NCI-H524 (cell line): ENCODE measurements at regions not wholly inside any gene's neighbourhood (a gene's known extent, or its start where the extent isn't known, plus 50 kb on each side); places are given as distances from the start of the nearest gene placed in this dataset.

Source experiments
- DNase-seq, 2 experiments: peaks; one replicate each; lab custom pipeline; 2025; lab: John Stamatoyannopoulos, UW

DNA sequence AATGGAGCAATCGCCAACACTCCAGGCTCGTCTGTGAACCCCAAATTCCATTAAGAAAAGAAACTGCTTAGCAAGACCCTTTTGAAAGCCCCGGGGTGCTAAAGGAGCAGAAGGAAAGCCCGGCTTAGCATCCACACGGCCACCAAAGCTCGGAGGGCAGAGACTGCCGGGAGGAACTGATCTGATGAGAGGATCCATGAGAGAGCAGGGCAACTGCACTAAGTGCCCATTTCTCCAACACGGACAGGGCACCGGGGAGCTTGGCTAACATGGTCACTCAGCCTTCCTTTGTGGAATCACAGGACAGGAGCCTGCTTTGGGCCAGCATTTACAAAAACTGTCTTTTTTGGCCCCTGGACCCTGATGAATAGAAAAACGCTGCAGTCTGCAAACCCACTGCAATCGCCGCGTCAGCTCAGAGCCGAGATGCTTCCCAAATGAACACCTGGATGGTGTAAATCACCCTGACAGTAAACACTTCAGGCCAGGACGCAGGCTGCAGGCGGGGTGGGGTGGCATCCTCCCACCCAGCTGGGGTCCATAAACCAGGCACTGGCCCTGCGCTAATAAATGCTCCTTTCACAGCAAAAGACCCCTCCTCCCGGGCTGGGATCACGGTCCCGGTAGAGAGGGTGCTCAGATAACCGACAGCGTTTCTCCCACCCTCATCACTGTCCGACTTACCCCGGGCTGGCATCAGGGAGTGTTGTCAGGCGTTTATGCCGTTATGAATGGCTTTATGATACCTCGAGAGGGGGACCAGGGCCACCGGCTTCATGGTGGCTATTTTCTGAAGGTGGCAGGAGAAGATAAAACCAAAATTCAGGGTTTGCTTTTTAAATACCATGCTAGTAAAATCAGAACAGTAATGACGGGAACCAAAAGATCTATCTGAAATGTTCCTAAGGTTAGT, 299.5 kb downstream of the IRF8 start:
- no peak for DNase-seq

DNA sequence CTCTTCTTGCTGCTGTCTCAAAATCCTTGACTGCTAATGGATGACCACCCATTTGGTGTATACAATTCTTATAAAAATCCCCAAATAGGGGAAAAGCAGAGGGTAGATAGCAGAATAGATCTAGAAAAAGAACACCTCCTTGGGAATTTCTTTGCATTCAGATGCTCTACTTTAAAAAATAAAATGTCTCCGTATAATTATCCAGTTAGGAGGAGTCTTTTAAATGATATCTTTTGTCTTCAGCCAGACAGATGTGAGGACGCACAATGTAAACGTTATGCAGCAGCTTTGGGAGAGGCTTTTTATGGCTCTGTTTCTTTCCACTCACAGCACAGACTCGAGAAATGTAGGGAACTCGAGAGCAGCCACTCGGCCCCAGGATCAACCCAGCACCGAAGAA, 300.2 kb downstream of the IRF8 start:
- DNase-seq, result no peak

DNA sequence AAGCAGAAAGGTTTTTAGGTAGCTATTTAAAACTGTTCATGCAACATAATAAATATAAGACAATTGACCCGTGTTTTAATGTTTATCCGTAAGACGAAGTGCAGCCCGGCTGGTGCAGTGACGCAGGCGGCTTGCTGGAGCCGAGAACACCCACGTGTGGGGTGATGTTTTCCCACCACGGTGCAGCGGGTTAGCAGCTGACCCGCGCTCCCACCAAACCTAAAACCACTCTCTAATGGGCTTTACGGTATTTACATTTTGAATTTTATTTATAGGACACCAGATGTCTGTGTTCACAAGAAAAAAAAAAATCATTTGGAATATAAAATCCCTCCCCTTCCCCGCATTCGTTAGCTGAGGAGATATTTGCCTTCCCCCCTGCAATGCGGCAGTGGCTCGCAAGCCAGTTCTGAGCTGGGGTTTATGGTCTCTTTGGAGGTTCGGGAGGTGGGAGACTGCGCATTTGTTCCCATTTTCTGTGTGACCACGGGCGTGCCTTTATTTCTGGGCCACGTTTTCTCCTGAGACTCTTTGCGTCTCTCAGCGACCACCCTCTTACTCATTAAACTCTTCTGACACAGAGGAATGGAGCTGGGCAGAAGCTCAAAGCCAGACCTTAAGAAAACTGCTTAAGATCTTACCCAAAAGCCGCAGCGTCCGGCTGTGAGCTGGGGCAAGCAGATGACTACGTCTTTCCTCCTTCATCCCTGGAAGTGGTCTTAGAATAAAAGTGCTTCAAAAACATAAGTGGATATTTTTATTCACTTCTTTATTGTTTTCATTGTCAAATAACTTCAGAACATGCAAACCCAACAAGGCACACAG, 301.1 kb downstream of the IRF8 start:
- no peak for DNase-seq

DNA sequence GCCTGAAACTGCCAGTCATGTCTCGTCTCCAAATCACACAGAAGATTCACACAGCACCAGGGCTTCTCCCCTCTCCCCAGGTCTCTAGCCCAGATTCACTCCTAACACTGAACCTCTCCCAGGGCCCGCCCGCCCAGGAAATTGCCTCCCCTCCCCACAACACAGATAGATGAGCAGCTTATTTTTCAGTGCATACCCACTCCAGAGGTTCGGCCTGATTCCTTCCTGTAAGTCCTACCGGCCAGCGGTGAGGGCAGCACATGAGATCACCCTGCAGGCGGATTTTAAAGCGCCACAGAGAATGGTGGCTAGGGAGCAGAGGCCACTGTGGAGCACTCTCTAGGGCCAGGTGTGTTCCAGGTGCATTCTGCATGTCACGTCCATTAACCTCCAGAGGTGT, 301.8 kb downstream of the IRF8 start:
- DNase-seq, result no peak

DNA sequence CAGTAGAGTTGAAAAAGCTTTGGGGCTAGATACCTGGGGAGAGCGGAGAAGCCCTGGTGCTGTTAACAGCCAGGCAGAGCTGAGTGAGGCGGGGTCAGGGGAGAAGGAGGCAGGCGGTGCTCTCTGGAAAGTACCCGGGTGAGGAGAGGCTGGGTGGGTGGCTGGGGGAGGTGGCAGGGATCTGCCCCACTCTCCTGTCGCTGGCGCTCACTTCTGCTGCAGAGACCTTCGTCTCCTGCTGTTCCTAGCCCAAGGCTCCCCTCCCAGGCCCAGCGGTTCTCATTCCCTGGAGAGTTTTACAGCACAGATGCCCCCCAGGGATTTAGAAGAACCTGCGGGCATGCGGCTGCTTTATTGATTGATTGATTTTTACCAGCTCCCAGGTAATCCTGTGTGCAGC, 302.8 kb downstream of the IRF8 start:
- no peak for DNase-seq

DNA sequence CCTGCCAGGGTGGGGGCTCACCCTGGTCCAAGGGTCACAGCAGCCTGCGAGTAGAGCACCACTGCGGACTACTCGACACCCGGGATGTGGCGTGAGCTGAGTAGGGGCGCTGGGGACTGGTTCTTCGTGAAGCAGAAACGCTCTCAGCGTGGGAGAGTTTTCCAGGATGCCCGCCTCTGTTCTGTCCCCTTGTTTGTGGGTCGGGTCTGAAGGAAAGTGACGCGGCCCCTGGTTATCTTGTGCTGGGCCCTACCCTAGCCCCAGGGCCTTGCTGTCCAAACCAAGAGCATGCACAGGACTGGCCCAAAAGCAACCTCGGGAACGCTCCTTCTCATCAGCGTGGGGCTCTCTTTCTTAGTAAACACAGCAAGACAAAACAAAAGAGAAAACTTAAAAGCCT, 303.3 kb downstream of the IRF8 start:
- no peak for DNase-seq

DNA sequence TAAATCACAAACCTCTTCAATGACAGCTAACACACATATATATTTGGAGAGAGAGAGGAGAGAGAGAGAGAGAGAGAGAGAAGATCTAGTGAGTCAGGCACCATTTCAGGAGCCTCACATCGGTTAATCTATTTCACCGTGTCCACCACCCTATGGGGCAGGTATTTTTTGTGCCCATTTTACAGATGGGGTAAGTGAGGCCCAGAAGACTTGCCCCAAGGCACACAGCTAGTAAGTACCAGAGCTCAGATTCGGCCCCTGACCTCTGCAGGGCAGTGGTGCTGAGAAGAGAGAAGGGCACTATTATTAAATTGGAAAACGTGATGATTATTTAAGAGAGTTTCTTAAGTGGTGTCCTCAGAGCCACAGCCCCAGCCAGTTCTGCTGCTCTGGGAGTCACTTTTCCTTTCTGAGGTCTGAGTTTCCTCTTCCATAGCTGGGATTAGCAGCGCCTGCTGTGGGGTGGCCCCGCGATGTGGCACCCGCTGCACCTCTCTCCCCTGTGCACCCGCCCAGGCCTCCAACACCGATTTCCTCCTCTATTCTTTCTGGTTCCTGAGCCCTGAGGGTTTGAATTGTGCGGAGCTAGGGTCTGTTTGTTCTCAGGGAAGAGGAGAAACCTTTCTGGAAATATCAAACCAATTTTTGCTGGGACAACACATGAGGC, 303.9 kb downstream of the IRF8 start:
- no peak for DNase-seq

DNA sequence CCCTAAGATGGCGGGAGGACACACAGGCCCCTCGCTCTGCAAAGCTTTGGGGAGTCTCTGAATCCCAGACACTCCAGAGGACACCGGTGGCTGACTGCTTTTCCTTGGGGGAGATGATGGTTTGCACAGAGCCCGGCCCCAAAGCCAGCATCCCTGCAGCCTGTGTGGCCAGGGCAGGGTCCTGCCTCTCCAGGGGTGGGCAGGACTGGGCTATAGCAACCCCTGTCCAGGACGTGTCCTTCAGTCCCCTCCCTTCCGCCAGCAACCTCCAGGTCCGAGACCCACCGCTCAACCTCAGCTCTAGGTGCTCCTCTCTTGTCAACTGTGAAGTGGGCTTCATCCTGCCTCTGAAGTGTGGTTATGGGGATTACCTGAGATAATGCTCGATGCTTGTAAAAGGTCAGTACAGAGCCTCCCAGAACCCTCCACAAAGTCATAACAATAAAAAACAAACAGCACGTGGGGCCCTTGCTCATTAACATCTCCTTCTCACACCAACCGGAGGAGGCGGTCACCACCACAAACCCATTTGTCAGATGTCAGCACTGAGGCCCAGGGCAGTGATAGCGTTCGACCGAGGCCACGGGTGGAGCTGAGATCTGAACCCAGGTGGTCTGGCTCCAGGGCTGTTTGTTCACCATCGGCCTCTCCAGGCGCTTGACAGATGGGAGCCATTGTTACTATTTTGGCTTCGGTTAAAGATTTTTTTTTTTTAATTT, 304.8 kb downstream of the IRF8 start:
- DNase-seq, result no peak

DNA sequence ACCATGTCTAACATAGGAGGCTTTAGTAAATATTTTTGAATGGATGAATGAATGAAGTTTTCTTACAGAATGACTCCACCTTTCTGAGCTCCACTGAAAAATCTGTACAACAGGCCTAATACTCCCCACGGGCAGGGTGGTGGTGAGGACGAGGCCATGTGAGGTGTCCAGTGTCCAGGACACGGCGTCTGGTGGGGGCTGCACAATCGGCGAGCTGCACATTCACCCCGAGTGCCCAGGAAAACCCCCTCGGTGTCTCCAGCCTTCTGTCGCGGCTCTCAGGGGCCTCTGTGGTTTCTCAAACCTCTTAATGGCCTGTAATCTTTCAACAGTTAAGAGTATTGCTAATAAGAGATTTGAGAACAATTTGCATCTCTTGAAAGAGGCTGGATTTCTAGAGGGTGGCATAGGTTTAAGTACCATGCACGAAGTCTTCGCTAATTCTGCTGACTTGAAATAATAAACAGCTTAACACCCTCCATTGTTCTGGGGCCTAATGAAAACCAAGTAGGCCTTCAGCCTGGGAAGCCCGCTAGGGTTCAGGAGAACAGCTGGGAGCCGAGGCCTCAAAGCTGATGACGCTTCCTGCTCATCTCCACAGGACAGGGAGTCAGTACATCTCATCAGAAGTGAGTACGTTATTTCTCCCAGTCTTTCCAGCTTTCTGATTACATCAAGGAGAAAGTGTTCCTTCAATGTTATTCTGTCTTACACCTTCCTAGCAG, 304.6 kb upstream of the FOXF1 start:
- no peak for DNase-seq

DNA sequence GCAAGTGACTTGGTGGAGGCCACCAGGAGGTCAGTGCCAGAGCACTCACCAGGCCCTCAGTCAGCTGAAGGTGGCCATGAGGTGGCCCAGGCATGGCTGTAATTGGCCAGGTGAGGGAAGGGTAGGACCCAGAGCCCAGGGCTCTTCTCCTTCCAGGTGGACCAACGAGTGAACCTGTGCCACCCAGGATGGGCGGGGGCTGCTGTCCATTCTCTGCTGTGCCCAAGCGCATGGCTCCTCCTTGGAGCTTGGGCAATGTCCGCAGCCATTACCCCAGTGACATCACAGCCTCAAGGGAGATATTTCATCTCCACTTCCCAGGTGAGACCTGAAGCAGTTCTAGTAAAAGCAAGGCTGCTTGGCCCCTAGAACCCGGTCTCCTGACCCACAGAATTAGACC, 303.0 kb upstream of the FOXF1 start:
- DNase-seq, result no peak

DNA sequence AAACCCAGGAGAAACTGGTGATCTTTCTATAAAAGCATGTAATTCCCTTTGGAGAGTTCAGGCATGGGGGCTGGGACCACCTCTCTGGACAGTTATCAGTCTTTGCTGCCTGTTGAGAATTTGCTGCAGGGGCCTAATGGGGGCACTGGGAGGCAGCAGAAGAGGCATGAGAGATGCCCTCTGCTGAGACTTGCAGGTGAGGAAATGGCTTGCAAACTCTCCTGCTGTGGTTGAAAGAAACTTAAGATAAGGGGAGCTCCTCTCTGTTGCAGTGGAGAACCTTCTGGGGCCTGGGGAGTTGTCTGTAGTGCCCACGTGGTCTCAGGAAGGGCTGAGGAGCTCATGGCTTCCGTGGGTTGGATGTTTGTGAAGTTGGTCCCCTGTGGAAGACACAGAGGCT, 301.1 kb upstream of the FOXF1 start:
- DNase-seq, result no peak

DNA sequence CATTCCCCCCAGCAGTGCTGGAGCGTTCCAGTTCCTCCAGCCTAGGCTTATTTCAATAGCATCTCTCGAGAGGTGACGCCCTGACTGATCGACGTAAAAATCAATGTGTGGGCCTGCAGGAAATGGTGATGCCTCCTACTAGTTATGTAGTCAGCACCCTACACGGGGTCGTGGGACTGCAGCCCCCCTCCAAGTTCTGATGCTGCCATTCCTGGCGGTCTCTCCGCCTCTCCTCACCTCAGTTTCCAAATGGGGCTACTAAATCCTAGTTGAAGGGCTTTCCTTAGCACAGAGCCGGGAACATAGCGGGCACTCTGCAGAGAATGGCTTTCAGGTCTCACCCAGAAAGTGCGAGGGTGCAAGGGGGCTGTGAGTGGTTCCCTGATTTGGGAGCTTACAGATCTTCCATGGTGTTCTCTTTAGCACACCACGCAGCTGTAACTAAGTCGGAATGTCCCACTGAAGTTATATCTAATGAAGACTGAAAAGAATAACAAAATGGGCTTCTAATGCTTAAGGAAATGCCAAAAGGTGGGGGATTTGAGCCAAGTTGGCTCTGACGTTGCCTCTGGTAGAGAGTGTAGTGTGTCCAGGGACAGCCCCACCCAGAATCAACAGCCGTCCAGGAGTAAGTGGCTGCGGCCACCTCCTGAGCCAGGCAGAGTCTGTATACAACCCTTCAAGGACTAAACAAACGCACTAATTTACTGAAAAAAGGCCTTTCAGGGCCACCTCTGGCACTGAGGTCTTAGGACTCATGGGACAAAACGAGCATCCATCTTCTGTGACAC, 299.7 kb upstream of the FOXF1 start:
- DNase-seq, result no peak

DNA sequence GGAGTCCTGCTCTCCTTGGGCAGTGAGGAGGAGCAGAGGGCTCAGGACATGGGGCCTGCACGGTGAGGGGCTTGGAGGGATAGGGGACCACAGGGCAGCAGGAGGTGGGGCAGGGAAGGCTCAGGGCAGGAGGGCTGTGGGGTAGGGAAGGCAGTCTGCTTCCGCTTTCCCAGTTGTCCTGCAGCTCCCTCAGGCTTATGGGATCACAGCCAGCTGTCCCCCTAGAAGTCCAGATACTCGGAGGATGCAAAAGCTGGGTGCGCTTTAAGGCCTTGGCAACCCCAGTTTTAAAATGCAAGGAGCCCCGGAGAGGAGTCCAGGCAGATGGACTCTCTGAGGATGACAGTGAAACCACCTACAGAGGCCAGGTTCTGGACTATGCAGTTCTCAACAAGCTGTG, 299.1 kb upstream of the FOXF1 start:
- DNase-seq, result no peak

DNA sequence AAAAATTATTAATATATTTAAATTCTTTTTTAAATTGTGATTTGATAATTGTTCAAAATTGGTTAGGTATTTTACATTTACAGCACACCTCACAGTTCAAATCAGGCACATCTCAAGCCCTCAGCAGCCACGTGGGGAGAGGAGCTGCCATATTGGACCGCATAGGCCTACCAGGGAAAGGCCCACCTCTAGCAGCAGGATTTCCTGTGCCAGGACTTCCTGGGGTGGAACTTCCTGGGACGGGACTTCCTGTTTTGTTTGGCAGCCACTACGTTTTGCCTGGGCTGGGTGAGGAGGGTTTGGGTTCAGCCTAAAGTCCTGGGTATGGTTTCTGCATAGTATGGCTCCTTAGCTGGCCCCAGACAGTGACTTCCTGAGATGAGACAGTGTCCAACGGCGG, 298.5 kb upstream of the FOXF1 start:
- DNase-seq, result no peak

DNA sequence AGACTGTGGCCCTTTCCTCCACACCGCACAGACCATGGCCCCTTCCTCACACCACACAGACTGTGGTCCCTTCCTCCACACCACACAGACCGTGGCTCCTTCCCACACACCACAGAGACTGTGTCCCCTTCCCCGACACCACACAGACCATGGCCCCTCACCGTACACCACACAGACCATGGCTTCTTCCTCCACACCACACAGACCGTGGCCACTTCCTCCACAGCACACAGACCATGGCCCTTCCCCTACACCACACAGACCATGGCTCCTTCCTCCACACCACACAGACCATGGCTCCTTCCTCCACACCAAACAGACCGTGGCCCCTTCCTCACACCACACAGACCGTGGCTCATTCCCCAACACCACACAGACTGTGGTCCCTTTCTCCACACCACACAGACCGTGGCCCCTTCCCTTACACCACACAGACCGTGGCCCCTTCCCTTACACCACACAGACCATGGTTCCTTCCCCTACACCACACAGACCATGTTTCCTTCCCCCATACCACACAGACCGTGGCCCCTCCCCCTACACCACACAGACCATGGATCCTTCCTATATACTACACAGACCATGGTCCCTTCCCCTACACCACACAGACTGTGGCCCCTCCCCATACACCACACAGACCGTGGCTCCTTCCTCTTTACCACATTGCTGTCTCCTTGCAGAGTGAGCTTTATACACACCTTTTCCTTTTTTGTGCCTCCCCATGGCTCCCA, 297.5 kb upstream of the FOXF1 start:
- no peak for DNase-seq

DNA sequence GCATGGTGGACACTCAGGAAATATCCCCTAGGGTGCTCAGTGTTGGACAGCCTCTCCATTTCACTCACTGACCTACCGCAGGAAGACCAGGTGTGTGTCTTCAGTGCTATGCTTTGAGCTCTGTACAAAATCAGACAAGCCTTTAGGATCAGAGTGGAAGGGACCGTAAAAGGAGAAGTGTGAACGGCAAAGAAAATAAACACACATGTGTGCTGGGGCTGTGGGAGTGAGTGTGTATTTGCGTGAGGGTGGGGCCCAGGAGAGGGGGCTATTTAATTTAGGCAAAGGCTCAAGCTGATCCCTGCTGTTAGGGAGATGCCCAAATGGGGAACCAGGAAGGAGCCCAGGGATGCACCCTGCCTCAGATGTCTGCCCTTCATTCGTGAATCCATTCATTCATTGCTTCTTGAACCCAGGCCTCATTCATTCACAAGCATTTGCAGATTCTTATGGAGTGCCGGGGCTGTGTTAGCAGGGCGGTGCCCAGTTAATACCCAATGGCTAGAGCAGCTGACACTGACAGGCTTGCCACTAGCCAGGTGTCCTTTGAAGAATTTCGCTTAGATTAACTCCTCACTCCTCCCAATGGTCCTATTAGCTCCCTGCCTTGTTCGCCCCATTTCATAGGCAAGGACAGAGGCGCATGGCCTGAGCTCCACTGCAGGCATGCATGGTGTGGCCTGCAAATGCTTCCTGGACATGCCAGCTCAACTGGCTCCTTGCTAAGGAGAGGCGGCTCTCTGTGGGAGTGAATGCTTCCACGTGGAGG, 296.7 kb upstream of the FOXF1 start:
- no peak for DNase-seq

DNA sequence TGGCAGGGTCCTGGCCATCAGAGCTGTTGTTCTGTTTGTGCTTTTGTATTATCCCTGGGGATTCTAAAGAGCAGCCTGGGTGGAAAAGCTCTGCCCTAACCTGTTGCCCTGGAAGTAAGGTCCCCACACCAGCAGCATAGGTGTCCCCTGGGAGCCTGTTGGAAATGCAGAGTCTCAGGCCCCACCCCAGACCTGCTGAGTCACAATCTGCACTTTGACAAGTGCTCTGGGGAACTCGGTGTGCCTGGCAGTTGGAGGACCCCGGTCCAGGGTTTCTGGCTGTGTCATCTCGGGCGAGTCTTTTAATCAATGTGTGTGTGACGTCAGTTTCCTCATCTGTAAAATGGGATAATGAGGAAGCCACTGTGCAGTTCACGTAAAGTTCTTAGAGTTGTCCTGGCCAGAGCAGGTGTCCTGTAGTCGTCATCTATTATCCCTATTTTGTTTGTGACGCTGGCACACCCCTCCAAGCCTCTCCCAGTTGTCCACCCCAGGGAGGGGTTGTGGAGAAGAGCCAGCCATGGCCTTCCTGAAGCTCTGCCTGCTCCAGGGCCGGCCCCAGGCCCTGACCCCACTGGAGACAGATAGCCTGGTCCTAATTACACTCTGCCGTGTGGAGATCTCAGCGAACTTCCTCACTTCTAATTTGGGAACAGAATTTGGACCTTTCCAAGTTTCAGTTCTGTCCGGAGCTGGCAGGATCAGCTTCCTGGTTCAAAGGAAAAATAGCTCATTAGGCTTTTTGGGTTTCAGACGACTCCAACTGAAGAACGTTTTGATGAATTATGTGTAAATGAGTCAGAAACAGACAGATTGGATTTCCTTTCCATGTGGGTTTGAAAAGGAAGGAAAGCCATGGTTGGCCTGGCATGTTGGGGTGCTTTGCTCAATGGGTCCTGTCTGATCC, 295.7 kb upstream of the FOXF1 start:
- no peak for DNase-seq
